ENCODE measurements at regions not wholly inside any gene's neighbourhood (a gene's known extent, or its start where the extent isn't known, plus 50 kb on each side); places are given as distances from the start of the nearest gene placed in this dataset.

DNA sequence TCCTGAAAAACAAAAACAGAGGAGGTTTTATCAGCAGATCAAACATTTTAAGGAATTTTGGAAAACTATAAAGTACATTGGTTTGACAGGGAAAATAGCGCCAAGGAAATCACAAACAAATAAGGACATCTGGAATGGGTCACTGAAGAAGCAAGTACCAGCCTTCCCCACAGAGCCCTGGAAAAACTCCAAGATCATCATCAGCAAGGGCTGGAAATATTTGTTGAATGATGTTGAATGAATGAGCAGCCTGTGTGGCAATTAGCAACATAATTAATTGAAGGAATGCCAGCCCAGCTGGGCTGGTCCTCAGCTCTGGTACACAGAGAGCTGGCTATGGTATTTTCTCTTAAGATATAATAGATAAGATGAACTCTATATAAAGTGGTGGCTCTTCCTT, 290.4 kb downstream of the HS3ST3A1 start:
- TF ChIP-seq, protein P1, sequence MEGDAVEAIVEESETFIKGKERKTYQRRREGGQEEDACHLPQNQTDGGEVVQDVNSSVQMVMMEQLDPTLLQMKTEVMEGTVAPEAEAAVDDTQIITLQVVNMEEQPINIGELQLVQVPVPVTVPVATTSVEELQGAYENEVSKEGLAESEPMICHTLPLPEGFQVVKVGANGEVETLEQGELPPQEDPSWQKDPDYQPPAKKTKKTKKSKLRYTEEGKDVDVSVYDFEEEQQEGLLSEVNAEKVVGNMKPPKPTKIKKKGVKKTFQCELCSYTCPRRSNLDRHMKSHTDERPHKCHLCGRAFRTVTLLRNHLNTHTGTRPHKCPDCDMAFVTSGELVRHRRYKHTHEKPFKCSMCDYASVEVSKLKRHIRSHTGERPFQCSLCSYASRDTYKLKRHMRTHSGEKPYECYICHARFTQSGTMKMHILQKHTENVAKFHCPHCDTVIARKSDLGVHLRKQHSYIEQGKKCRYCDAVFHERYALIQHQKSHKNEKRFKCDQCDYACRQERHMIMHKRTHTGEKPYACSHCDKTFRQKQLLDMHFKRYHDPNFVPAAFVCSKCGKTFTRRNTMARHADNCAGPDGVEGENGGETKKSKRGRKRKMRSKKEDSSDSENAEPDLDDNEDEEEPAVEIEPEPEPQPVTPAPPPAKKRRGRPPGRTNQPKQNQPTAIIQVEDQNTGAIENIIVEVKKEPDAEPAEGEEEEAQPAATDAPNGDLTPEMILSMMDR (conservative IDR thresholded peaks at IDR 0.05 in 1 of 2, IDR thresholded peaks at IDR 0.05 in 1 of 2; ENCODE audit: low read depth in 1 of 2, low read length in 2 of 2), result no peak
- no peak for TF ChIP-seq EZH2 (IDR thresholded peaks at IDR 0.05; ENCODE audit: low read length, missing control alignments)

Measured in fibroblast of lung (primary cell).